ENCODE measurements at regions not wholly inside any gene's neighbourhood (a gene's known extent, or its start where the extent isn't known, plus 50 kb on each side); places are given as distances from the start of the nearest gene placed in this dataset.
"Not testable (repeated sequence)": the region's sequence is repeated elsewhere in the genome, so short reads cannot be mapped to it uniquely, and the experiment has no call there.

DNA sequence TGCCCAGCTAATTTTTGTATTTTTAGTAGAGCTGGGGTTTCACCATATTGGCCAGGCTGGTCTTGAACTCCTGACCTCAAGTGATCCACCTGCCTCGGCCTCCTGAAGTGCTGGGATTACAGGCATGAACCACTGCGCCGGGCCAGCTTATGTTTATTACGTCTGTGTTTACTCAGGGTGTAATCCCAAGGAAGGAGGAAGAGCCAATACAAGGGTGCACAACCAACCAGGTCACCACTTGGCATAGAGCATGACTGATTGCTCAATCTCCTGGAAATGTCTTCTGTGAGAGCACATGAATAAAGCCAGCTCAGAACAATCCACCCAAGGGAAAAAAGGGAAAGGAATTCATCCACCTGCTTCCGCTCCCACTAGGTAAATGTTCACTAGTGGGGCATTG is 54.7 kb upstream of the RALY start:
- not testable (repeated sequence) for TF ChIP-seq SP1 (IDR thresholded peaks at IDR 0.05; ENCODE audit: low read depth, low read length); CTCF (IDR thresholded peaks at IDR 0.05; ENCODE audit: control extremely low read depth in 1 of 3, insufficient read depth in 1 of 3, low read depth in 1 of 3, low read length in 3 of 3); ZNF274 (IDR thresholded peaks at IDR 0.05; ENCODE audit: borderline replicate concordance, extremely low read depth, low read length); POLR2AphosphoS5 (IDR thresholded peaks at IDR 0.05; ENCODE audit: low read depth, low read length); EGR1 (IDR thresholded peaks at IDR 0.05; ENCODE audit: borderline replicate concordance, low read depth, low read length); TAF1 (IDR thresholded peaks at IDR 0.05; ENCODE audit: low read depth, low read length); EZH2 (IDR thresholded peaks at IDR 0.05; ENCODE audit: low read depth, low read length, severe bottlenecking)
- TF ChIP-seq, protein P1, sequence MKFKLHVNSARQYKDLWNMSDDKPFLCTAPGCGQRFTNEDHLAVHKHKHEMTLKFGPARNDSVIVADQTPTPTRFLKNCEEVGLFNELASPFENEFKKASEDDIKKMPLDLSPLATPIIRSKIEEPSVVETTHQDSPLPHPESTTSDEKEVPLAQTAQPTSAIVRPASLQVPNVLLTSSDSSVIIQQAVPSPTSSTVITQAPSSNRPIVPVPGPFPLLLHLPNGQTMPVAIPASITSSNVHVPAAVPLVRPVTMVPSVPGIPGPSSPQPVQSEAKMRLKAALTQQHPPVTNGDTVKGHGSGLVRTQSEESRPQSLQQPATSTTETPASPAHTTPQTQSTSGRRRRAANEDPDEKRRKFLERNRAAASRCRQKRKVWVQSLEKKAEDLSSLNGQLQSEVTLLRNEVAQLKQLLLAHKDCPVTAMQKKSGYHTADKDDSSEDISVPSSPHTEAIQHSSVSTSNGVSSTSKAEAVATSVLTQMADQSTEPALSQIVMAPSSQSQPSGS (IDR thresholded peaks at IDR 0.05; ENCODE audit: low read length): not testable (repeated sequence)

All from H1 (cell line).